GM12874 (cell line): ENCODE measurements at regions not wholly inside any gene's neighbourhood (a gene's known extent, or its start where the extent isn't known, plus 50 kb on each side); places are given as distances from the start of the nearest gene placed in this dataset.

Experiments
- CTCF ChIP-seq: IDR thresholded peaks from 2 replicates; pipeline ENCODE4 v1.5.1; 2011; ENCODE audit warnings: low read depth, mild to moderate bottlenecking, control low read depth, low read length, moderate library complexity; ENCODE audit not compliant: insufficient read depth

- TF ChIP-seq CTCF, result no peak
Measured at GRCh38 chr4:96936886-96937285, 1097.0 kb downstream of the PDHA2 start.

- no peak for TF ChIP-seq CTCF
Measured at GRCh38 chr4:96946552-96946951, 1106.7 kb downstream of the PDHA2 start.

DNA sequence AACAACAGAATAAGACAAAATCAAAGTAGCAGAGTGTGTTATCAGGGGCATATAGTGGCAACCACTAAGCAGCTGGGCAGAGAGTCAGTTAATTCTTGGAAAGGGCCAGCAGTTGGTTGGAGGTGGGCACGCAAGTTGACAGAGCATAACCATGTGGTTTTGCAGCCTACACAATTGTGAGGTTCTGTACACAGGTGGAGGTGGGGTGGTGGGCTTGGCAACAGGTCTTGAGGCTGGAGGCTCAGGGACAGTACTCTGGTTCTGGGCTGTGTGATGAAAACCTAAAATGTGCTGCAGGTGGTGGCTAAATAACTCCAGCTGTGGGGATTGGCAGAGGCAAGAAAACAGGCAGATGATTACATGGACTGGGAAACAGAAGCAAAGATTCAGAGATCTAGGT lies 1112.7 kb downstream of the PDHA2 start:
- TF ChIP-seq CTCF, result no peak

DNA sequence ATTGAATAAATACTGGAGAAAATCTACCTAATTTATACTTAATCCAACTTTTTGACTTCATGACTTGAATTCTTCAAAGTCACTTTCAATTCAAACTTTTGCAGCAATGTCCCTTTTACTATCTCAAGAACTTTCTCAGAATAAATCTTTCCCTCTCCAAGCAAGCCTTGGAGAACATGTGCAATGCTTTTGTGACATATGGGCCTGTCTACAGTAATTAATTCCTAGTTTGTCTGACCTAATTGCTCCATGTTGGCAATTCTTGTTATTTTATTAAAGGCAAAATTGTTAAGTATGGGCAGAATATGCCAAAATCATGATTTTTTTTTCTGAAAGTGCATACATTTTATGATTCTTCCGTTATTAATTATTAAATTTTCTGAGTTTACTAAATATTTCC lies 1115.3 kb downstream of the PDHA2 start:
- no peak for TF ChIP-seq CTCF

DNA sequence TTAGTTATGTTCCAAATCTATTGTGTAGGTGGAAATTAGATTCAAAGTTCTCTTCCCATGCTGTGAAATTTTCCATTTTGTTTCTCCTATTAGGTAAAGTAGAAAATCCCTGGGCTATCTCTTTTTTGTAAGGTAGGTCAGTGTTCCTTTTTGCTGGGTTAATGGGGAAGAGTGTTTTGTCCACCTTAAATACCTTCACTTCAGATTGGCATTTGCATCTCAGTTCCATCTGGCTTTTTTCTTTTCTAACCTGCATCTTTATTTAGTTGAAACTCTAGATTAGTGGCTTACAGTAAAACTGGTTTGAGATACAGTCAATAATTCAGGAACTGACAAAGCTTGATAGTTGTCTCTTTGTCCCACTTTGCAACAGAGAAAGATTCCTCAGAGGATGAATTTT lies 1115.8 kb downstream of the PDHA2 start:
- TF ChIP-seq CTCF, result no peak

DNA sequence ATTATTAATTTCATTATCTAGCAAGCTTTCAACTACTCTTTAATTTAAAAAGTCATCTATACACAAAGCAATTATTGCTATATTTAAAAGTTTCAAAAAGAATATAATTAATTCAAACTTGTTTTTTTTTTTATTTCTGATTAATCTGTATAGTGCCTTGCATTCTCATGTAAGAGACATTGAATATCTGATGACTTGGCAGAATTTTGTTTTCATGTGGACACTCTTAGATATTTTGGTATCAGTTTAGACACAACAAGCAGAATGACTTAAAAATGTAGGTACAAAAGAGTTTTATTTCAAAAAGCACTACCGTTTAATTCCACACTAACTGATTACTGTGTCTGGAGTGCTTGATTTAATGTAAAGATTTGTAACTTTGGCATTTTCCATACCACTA lies 1129.6 kb downstream of the PDHA2 start:
- TF ChIP-seq CTCF, result no peak

DNA sequence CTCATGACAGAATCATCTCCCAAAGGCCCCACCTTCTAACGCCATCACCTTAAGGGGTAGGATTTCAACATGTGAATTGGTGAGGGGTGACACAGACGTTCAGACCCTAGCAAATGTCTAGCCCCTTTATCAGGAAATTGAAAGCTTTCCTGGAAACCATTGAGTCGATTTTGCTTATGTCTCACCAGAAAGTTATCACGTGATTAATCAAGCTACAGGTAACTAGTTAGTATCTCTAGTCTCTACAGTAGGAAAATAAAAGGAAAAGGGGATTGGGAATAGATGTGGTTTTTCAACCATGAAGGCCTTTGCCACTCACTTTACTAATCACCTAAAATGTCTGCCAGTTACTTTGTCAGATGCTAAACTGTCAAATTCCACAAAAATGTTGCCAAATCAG lies 1133.0 kb downstream of the PDHA2 start:
- TF ChIP-seq CTCF, result no peak

DNA sequence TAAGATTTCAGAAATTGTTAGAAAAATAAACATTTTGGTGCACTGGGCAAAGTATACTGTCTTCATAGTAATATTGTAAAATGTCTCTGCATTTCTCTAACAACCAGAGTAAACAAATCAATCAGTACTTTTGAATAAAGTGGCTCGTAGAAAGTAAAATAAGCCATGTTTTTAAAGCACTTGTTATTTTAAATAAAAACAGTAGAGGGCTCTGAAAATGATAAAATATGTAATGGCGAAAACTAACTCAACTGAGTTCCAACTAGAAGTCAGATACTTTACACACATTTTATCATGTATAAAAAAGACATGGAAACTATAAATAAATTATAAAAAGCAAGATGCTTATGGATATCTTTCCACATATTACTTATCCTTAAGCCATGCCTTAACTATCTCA lies 1134.4 kb downstream of the PDHA2 start:
- TF ChIP-seq CTCF, result no peak
